NB4 (cell line): ENCODE measurements at regions not wholly inside any gene's neighbourhood (a gene's known extent, or its start where the extent isn't known, plus 50 kb on each side); places are given as distances from the start of the nearest gene placed in this dataset.

Experiments
- DNase-seq: peaks from one replicate; pipeline ENCODE4 v3.0.0; 2010; ENCODE audit warnings: low read depth
- H3K4me3 ChIP-seq: one replicate; pipeline ENCODE4 v1.5.1; 2011; ENCODE audit warnings: mild to moderate bottlenecking, low read depth, low read length, moderate library complexity
- MYC ChIP-seq: IDR thresholded peaks from 2 replicates; pipeline ENCODE4 v1.6.1; 2011; ENCODE audit warnings: low read depth, low read length
- POLR2A ChIP-seq: IDR thresholded peaks from 2 replicates; pipeline ENCODE4 v1.6.1; 2011; ENCODE audit warnings: mild to moderate bottlenecking; ENCODE audit not compliant: insufficient read length; ENCODE audit errors: extremely low read depth
- TF ChIP-seq, protein P1 (sequence below): IDR thresholded peaks from one replicate; pipeline ENCODE4 v1.5.1; 2012; ENCODE audit warnings: low read depth, low read length
- TF ChIP-seq, protein P2 (sequence below): IDR thresholded peaks from 2 replicates; pipeline ENCODE4 v1.6.1; 2011; ENCODE audit warnings: low read depth, low read length

DNA sequence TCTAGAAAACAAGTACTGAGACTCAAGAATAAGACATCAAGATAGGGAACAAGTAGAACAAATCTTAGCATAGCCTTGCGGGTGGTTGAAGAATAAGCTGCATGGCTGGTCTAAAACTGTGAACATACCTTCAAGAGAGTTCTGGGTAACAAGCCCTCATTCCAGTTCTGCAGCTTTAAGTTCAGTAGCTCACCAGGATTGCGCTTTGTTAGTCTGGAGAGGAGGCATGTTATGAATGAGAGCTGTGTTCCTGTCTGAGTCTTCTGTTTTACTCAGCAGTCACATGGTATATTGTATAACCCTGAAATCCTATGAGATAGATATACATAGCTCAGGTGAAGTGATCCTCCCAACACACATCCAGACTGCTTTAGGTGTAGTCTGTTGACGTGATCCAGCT lies 406.6 kb upstream of the IRAK1BP1 start:
- H3K4me3 ChIP-seq, result no peak overlapping the region
- TF ChIP-seq POLR2A (no peak), MYC (no peak)
- TF ChIP-seq, protein P1, sequence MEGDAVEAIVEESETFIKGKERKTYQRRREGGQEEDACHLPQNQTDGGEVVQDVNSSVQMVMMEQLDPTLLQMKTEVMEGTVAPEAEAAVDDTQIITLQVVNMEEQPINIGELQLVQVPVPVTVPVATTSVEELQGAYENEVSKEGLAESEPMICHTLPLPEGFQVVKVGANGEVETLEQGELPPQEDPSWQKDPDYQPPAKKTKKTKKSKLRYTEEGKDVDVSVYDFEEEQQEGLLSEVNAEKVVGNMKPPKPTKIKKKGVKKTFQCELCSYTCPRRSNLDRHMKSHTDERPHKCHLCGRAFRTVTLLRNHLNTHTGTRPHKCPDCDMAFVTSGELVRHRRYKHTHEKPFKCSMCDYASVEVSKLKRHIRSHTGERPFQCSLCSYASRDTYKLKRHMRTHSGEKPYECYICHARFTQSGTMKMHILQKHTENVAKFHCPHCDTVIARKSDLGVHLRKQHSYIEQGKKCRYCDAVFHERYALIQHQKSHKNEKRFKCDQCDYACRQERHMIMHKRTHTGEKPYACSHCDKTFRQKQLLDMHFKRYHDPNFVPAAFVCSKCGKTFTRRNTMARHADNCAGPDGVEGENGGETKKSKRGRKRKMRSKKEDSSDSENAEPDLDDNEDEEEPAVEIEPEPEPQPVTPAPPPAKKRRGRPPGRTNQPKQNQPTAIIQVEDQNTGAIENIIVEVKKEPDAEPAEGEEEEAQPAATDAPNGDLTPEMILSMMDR, result no peak
- TF ChIP-seq, protein P2, sequence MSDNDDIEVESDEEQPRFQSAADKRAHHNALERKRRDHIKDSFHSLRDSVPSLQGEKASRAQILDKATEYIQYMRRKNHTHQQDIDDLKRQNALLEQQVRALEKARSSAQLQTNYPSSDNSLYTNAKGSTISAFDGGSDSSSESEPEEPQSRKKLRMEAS, result no peak
- no peak for DNase-seq

DNA sequence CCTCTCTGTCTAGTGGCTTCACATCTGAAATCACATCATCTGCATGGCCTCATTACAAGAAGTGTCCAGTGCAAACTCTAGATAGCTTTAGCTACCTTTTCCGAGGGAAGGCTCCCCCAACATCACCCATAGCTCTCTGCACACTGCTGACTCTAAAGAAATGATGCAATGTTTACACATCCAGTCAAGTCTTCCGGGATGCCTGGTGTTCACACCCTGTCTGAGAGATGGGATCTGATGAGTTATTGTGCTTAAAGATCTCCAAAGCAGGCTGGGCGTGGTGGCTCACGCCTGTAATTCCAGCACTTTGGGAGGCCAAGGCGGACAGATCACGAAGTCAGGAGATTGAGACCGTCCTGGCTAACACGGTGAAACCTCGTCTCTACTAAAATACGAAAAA lies 404.6 kb upstream of the IRAK1BP1 start:
- DNase-seq, result no peak
- no peak overlapping the region for H3K4me3 ChIP-seq
- TF ChIP-seq MYC (no peak), POLR2A (no peak)
- TF ChIP-seq, protein P2, result no peak
- TF ChIP-seq, protein P1, result no peak

DNA sequence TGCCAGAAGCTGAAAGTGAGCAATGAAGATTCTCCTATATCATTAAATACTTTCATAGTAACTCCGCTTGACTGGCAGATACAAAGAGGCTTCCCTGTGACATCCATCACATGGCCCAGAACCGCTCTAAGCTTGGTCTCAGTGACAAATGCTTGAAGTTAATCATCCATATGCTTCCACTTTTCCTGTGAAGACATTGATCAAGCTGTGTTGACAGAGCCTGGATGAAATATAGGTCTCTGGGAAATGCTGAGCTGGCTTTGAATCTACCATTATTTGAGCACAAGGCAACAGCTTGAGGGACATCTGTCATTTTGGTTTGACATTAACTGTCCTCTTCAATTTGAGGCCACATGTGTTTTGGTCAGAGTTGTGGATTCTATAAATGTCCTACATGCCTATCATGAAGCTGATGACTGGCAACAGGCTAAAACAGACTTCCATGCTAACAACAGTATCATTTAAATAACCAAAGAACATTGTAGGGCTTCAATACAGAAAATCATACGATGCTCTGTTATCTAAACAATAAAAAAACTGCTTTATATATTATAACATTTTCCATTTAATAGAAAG lies 402.2 kb upstream of the IRAK1BP1 start:
- TF ChIP-seq POLR2A (no peak), MYC (no peak)
- TF ChIP-seq, protein P2, result no peak
- TF ChIP-seq, protein P1, result no peak

DNA sequence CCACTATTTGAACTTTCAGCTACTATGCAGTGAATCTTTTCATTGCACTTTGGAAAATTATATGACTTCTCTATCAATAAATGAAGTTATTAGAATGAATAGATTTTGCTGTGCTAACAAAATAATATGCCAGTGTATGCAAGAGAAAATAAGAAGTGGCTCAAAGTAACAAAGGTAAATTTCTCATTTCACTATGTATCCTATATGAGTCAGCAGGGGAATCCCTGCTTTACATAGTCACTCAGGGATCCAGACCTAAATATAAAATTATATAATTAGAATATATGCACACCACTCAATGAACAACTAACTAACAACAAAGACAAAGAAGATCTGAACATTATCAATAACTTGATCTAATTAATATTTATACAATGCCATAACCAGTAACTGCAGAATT lies 390.8 kb upstream of the IRAK1BP1 start:
- no peak for TF ChIP-seq POLR2A
- no peak for TF ChIP-seq MYC
- TF ChIP-seq, protein P1, result no peak
- TF ChIP-seq, protein P2, result no peak
- DNase-seq, result no peak
- no peak overlapping the region for H3K4me3 ChIP-seq

More for the DNA sequence above, 402.2 kb upstream of the IRAK1BP1 start:
- H3K4me3 ChIP-seq, result no peak overlapping the region
- DNase-seq, result no peak

DNA sequence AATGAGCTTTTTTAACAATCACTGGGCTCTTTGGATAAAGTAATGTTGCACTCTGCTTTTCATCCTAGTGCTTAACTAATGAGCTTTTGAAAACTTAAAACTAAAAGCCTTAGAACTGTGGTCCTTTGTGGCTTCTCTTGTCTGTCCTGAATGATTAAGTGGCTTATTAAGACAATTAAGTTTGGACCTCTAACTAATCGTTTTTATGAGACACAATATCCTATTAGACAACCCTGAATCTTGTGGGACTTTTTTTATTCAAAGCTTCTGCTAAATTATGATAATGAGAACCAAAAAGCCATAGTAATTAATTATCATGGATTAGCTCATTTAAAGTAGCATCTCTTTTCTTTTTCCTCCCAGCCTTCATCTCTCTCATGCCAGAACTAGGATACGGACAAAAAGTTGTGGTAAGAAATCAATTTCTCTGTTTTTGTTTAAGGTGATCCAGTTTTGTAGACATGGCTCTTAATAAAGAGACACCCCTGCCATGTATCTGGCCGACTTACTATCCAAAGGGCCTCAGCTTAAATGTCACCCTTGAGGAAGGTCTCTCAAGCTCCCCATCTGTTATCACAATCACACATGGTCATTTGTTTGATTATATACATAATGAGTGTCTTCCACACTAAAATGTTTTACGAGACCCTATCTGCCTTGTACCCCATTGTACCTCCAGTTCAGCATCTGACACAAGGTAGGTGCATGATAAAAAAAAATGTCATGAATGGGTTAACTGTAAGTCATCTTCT lies 384.4 kb upstream of the IRAK1BP1 start:
- TF ChIP-seq POLR2A (no peak), MYC (no peak)
- TF ChIP-seq, protein P2, result no peak
- TF ChIP-seq, protein P1, result no peak
- DNase-seq, result no peak
- H3K4me3 ChIP-seq, result no peak overlapping the region
